Ectodermal cell (in vitro differentiated cells): ENCODE measurements at regions not wholly inside any gene's neighbourhood (a gene's known extent, or its start where the extent isn't known, plus 50 kb on each side); places are given as distances from the start of the nearest gene placed in this dataset.
A peak's percentile ranks its signal among the peaks of the same experiment; 100 is the strongest.
"Not testable (repeated sequence)": the region's sequence is repeated elsewhere in the genome, so short reads cannot be mapped to it uniquely, and the experiment has no call there.

Source experiments
- H3K27ac ChIP-seq: 2 replicates; pipeline ENCODE4 v1.7.0; 2013; ENCODE audit warnings: mild to moderate bottlenecking, low read depth, low read length; ENCODE audit not compliant: insufficient read depth, poor library complexity, severe bottlenecking
- H3K27me3 ChIP-seq: 2 replicates; pipeline ENCODE4 v1.7.0; 2013; ENCODE audit warnings: mild to moderate bottlenecking, low read length; ENCODE audit not compliant: insufficient read depth, control insufficient read depth, poor library complexity, severe bottlenecking
- H3K36me3 ChIP-seq: one replicate; pipeline ENCODE4 v1.7.0; 2013; ENCODE audit warnings: low read length; ENCODE audit not compliant: control insufficient read depth, insufficient read depth
- H3K4me1 ChIP-seq: one replicate; pipeline ENCODE4 v1.7.0; 2013; ENCODE audit warnings: low read length; ENCODE audit not compliant: control insufficient read depth, insufficient read depth
- H3K4me3 ChIP-seq: 2 replicates; pipeline ENCODE4 v1.7.0; 2013; ENCODE audit warnings: low read depth, low read length, control low read depth; ENCODE audit not compliant: insufficient read depth
- H3K9me3 ChIP-seq: 2 replicates; pipeline ENCODE4 v1.7.0; 2013; ENCODE audit warnings: mild to moderate bottlenecking, low read length, moderate library complexity; ENCODE audit not compliant: control insufficient read depth
- WGBS, 2 experiments: methylation state at CpG; one replicate each; pipeline ENCODE4 v1.1.7; 2013; ENCODE audit warnings: missing lambda C conversion rate in 2 of 2; 5-methylcytosine and 5-hydroxymethylcytosine counted together

DNA sequence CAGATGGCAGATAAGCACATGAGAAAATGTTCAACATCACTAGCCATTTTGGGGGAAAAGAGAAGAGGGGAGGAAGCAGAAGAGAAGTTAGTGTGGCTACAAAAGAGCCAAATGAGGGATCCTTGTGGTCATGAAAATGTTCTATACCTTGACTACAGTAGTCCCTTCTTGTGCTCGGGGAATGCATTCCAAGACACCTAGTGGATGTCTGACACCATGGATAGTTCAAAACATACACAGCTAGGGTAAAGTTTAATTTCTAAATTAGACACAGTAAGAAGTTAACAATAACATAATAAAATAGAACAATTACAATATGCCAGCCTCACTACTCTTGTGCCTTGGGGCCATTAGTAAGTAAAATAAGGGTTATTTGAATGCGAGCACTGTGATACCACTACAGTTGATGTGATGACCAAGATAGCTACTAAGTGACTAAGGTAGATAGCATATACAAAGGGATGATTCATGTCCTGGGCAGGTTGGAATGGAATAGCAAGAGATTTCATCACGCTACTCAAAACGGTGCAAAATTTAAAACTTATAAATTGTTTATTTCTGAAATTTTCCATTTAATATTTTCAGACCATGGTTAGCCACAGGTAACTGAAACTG lies 344.1 kb downstream of the NR2F1-AS1 start:
- Histone ChIP-seq H3K4me3 (no peak overlapping the region), H3K27ac (no peak overlapping the region), H3K4me1 (no peaks in the 10 kb centered on the region), H3K36me3 (no peaks in the 10 kb centered on the region), H3K27me3 (no peaks in the 10 kb centered on the region), H3K9me3 (no peaks in the 10 kb centered on the region)
- WGBS, 2 experiments, result 99 to 100% methylated on average over 1 to 4 of the region's 4 CpGs

DNA sequence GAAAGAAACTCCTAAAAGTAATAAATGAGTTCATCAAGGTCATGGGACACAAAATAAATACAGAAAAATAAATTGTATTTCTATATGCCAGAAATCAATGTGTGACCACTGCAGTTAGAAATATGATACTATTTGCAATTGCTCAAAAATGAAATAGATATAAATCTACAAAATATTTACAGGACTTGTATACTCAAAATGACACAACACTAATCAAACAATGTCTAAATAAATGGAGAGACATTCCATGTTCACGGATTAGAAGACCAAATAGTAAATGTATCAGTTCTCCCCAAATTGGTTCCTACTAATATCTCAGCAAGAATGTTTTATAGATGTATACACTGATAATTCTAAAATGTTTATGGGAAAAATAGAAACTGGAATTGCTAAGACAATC lies 345.3 kb downstream of the NR2F1-AS1 start:
- WGBS, 2 experiments, result 100% methylated on average over 1 of the region's 1 CpG
- Histone ChIP-seq H3K27me3 (no peaks in the 10 kb centered on the region), H3K9me3 (no peaks in the 10 kb centered on the region), H3K27ac (no peak overlapping the region), H3K36me3 (no peaks in the 10 kb centered on the region), H3K4me3 (no peak overlapping the region), H3K4me1 (no peaks in the 10 kb centered on the region)

DNA sequence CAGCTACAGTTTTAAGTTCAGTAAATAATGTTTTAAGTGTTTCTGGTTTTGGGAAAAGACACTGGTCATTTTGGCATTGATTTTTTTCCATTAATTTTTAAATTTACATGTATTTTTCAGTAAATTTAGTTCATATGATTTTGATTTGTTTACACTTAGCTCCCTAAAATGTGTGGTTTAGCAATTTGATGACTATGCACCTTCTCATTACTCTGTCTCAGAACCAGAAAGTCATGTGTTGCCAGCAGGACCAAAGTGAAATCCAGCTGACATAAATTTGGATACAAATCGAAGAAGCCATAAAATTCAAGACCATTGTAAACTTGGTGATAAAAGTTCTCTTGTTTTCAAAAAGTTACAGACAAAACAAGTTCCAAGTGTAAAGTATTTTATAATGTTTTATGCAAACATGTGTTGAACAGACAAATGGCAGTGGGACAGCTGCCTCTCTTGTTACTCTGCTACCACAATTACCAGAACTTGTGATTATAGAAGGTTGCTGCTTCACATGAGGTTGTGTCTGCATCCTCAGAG lies 354.8 kb downstream of the NR2F1-AS1 start:
- no peaks in the 10 kb centered on the region for H3K4me1 ChIP-seq
- 92 to 100% methylated on average over 1 of the region's 1 CpG for WGBS, 2 experiments
- no peak overlapping the region for H3K4me3 ChIP-seq
- no peaks in the 10 kb centered on the region for H3K9me3 ChIP-seq
- H3K27ac ChIP-seq, result no peak overlapping the region
- no peaks in the 10 kb centered on the region for H3K27me3 ChIP-seq
- no peaks in the 10 kb centered on the region for H3K36me3 ChIP-seq

GRCh38 chr5:93225748-93226147 lies 355.3 kb downstream of the NR2F1-AS1 start:
- no peaks in the 10 kb centered on the region for H3K27me3 ChIP-seq
- H3K9me3 ChIP-seq, result no peaks in the 10 kb centered on the region
- no peaks in the 10 kb centered on the region for H3K4me1 ChIP-seq
- no peak overlapping the region for H3K4me3 ChIP-seq
- no peak overlapping the region for H3K27ac ChIP-seq
- H3K36me3 ChIP-seq, result no peaks in the 10 kb centered on the region
- WGBS, 2 experiments, result 100% methylated on average over 1 of the region's 1 CpG; no CpG with 5 or more reads in 1 of the 2 experiments

GRCh38 chr5:93224624-93225023 lies 356.4 kb downstream of the NR2F1-AS1 start:
- H3K27me3 ChIP-seq, result no peaks in the 10 kb centered on the region
- no peaks in the 10 kb centered on the region for H3K36me3 ChIP-seq
- H3K4me1 ChIP-seq, result no peaks in the 10 kb centered on the region
- 91 to 92% methylated on average over 4 of the region's 4 CpGs for WGBS, 2 experiments
- no peaks in the 10 kb centered on the region for H3K9me3 ChIP-seq
- no peak overlapping the region for H3K4me3 ChIP-seq
- H3K27ac ChIP-seq, result no peak overlapping the region

- Histone ChIP-seq H3K9me3 (no peaks in the 10 kb centered on the region), H3K27ac (no peak overlapping the region), H3K36me3 (no peaks in the 10 kb centered on the region), H3K4me1 (no peaks in the 10 kb centered on the region), H3K4me3 (no peak overlapping the region), H3K27me3 (no peaks in the 10 kb centered on the region)
- WGBS, 2 experiments, result 86 to 100% methylated on average over 1 of the region's 1 CpG
Measured at GRCh38 chr5:93221773-93222172, 359.2 kb downstream of the NR2F1-AS1 start.

- Histone ChIP-seq H3K4me1 (no peaks in the 10 kb centered on the region), H3K27me3 (no peaks in the 10 kb centered on the region), H3K27ac (peak overlapping the region; percentile 8), H3K9me3 (no peaks in the 10 kb centered on the region), H3K36me3 (no peaks in the 10 kb centered on the region), H3K4me3 (no peak overlapping the region)
- WGBS, 2 experiments, result 80 to 84% methylated on average over 3 of the region's 3 CpGs
Measured at GRCh38 chr5:93220431-93220830, 360.6 kb downstream of the NR2F1-AS1 start.

- 59 to 60% methylated on average over 2 of the region's 2 CpGs for WGBS, 2 experiments
- H3K36me3 ChIP-seq, result no peaks in the 10 kb centered on the region
- H3K27me3 ChIP-seq, result no peaks in the 10 kb centered on the region
- H3K4me3 ChIP-seq, result no peak overlapping the region
- no peak overlapping the region for H3K27ac ChIP-seq
- no peaks in the 10 kb centered on the region for H3K9me3 ChIP-seq
- H3K4me1 ChIP-seq, result no peaks in the 10 kb centered on the region
Measured at GRCh38 chr5:93219641-93220145, 361.3 kb downstream of the NR2F1-AS1 start.

GRCh38 chr5:93213111-93213794 lies 367.8 kb downstream of the NR2F1-AS1 start:
- H3K27me3 ChIP-seq, H3K4me3 ChIP-seq, H3K36me3 ChIP-seq, H3K27ac ChIP-seq, H3K9me3 ChIP-seq, H3K4me1 ChIP-seq: not testable (repeated sequence)
- 89 to 95% methylated on average over 27 to 28 of the region's 28 CpGs for whole genome bisulfite sequencing, 2 experiments

- H3K9me3 ChIP-seq, result no peaks in the 10 kb centered on the region
- H3K4me1 ChIP-seq, result no peaks in the 10 kb centered on the region
- no peaks in the 10 kb centered on the region for H3K36me3 ChIP-seq
- 41 to 76% methylated on average over 4 of the region's 4 CpGs for WGBS, 2 experiments
- H3K27me3 ChIP-seq, result no peaks in the 10 kb centered on the region
- H3K27ac ChIP-seq, result no peak overlapping the region
- no peak overlapping the region for H3K4me3 ChIP-seq
Measured at GRCh38 chr5:93209476-93209875, 371.5 kb downstream of the NR2F1-AS1 start.
